ENCODE measurements at regions not wholly inside any gene's neighbourhood (a gene's known extent, or its start where the extent isn't known, plus 50 kb on each side); places are given as distances from the start of the nearest gene placed in this dataset.
"Not testable (repeated sequence)": the region's sequence is repeated elsewhere in the genome, so short reads cannot be mapped to it uniquely, and the experiment has no call there.

DNA sequence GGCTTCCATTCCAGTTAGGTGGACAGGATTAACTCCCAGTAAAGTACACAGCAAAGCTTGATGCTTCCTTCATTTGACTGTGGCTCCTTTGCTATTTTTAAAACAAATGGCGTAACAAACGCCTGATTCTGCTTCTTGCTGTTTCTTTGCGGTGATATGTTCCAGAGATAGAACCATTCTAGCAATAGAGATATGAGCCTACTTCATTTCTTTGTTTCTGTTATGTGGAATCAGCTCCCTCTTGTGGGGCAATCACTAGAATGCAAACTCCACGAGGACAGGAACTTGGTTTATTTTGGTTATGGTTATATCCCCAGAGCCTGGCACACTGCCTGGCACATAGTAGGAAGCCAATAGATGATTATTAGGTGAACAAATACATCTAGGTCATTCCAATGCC is 122.6 kb upstream of the SLC6A11 start:
- 73% methylated on average over 4 of the region's 4 CpGs for WGBS, 2 donors
- Histone ChIP-seq H3K9me3 (no peaks in the 10 kb centered on the region), H3K27me3 (no peaks in the 10 kb centered on the region), H3K4me1 (no peaks in the 10 kb centered on the region), H3K36me3 (ENCODE audit: low read depth, missing control alignments) (no peaks in the 10 kb centered on the region), H3K4me3 (no peak overlapping the region), H3K27ac (no peak overlapping the region)
- no peak for DNase-seq
- TF ChIP-seq POLR2A (IDR thresholded peaks at IDR 0.05), result no peak
- TF ChIP-seq, protein P1, sequence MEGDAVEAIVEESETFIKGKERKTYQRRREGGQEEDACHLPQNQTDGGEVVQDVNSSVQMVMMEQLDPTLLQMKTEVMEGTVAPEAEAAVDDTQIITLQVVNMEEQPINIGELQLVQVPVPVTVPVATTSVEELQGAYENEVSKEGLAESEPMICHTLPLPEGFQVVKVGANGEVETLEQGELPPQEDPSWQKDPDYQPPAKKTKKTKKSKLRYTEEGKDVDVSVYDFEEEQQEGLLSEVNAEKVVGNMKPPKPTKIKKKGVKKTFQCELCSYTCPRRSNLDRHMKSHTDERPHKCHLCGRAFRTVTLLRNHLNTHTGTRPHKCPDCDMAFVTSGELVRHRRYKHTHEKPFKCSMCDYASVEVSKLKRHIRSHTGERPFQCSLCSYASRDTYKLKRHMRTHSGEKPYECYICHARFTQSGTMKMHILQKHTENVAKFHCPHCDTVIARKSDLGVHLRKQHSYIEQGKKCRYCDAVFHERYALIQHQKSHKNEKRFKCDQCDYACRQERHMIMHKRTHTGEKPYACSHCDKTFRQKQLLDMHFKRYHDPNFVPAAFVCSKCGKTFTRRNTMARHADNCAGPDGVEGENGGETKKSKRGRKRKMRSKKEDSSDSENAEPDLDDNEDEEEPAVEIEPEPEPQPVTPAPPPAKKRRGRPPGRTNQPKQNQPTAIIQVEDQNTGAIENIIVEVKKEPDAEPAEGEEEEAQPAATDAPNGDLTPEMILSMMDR (IDR thresholded peaks at IDR 0.05), result no peak
- intact Hi-C loops (cut with DNase I; ENCODE audit: low total_unique reads), result no loop called here

DNA sequence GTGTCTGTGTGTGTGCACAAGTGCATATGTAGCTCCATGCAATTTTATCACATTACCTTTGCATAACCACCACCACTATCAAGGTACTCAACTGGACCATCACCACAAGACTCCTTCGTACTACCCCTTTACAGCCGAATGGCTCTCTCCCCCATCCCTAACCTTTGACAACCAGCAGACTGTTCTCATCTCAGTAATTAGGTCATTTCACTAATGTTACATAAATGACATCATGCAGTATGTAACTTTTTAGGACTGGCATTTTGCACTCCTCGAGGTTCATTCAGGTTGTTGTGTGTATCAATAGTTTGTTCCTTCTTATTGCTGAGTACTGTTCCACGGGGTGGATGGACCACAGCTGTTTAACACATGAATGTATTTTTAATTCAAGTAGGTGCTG is 121.8 kb upstream of the SLC6A11 start:
- H3K4me1 ChIP-seq, result no peaks in the 10 kb centered on the region
- 80 to 83% methylated on average over 4 of the region's 4 CpGs for whole genome bisulfite sequencing, 2 donors
- no peaks in the 10 kb centered on the region for H3K27me3 ChIP-seq
- H3K9me3 ChIP-seq, result no peaks in the 10 kb centered on the region
- no peak overlapping the region for H3K27ac ChIP-seq
- DNase-seq, result no peak
- intact Hi-C loops (cut with DNase I; ENCODE audit: low total_unique reads), result no loop called here
- no peaks in the 10 kb centered on the region for H3K36me3 ChIP-seq (ENCODE audit: low read depth, missing control alignments)
- no peak overlapping the region for H3K4me3 ChIP-seq
- TF ChIP-seq POLR2A (IDR thresholded peaks at IDR 0.05), result no peak
- TF ChIP-seq, protein P1 (IDR thresholded peaks at IDR 0.05), result no peak

DNA sequence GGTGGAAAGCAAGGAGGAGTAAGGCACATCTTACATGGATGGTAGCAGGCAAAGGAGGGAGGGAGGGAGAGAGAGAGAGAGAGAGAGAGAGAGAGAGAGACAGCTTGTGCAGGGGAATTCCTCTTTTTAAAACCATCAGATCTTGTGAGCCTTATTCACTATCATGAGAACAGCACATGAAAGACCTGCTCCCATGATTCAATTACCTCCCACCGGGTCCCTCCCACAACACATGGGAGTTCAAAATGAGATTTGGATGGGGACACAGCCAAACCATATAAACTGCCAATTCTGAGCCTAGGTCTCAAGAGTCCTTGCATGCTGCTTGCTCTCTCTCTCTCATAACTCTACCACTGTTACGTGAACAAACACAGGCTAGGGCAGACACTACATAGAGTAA is 120.8 kb upstream of the SLC6A11 start:
- WGBS, 2 donors, result 76 to 77% methylated on average over 2 of the region's 2 CpGs
- intact Hi-C loops (cut with DNase I; ENCODE audit: low total_unique reads); H3K36me3 ChIP-seq (ENCODE audit: low read depth, missing control alignments): not testable (repeated sequence)

DNA sequence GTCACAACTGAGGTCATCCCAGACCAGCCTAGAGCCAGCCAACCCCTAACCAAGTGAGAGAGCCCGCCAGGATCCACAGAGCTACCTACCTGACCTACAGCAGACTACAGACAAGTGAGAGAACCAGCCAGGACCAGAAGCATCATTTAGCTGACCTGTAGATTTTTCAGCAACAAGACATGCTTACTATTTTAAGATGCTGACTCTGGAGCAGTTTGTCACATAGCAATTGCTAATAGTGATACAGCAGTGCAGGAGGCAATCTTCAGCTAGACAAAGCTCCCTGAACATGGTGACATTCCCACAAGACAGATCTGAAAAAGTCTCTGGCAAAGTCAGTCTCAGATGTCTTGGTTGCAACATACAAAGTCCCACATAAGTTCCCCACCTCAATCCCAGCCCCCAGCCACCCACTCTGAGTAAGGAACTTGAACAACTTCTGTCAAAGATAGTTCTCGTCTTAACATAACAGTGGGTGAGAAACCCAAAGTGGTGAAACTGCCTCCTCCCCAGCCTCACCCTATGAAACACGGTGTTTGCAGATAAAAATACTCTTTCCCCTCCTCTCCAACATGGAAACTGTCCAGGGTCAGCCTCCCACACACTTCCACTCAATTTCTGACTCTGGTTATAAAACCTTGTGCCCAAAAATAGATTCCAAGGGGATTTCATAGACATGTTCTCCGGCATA is 120.3 kb upstream of the SLC6A11 start:
- no peak overlapping the region for H3K27ac ChIP-seq
- H3K4me3 ChIP-seq, result no peak overlapping the region
- H3K9me3 ChIP-seq, result no peaks in the 10 kb centered on the region
- H3K36me3 ChIP-seq (ENCODE audit: low read depth, missing control alignments), result no peaks in the 10 kb centered on the region
- DNase-seq, result no peak
- no peaks in the 10 kb centered on the region for H3K4me1 ChIP-seq
- H3K27me3 ChIP-seq, result no peaks in the 10 kb centered on the region
- no peak for TF ChIP-seq POLR2A (IDR thresholded peaks at IDR 0.05)
- intact Hi-C loops (cut with DNase I; ENCODE audit: low total_unique reads), result no loop called here
- WGBS, 2 donors, result 37 to 45% methylated on average over 4 of the region's 4 CpGs

More for the DNA sequence above, 120.8 kb upstream of the SLC6A11 start:
- not testable (repeated sequence) for H3K4me3 ChIP-seq, H3K9me3 ChIP-seq, H3K27ac ChIP-seq, H3K4me1 ChIP-seq, H3K27me3 ChIP-seq, DNase-seq

DNA sequence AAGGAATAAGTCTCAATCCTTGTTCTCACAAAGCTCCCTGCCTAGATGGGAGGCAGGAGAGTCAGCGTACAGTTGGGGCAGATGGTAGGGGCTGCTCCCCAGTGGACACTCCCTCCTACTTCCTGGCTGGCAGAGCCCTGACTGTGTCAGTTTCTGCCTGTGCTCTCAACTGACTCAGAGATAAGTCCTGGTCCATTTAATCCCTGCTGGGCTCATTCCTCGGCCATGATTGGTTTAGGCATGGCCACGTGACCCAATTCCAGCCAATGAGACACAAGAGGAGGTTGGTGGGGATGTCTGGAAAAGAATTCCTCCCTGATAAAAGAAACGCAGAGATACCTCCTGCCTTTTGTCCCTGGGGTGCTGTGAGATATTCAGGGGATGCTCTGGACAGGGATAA is 118.1 kb upstream of the SLC6A11 start:
- intact Hi-C loops (cut with DNase I; ENCODE audit: low total_unique reads), result no loop called here
- Histone ChIP-seq H3K4me1 (no peaks in the 10 kb centered on the region), H3K4me3 (no peak overlapping the region), H3K27ac (no peak overlapping the region), H3K9me3 (no peaks in the 10 kb centered on the region), H3K36me3 (ENCODE audit: low read depth, missing control alignments) (no peaks in the 10 kb centered on the region), H3K27me3 (no peaks in the 10 kb centered on the region)
- 53 to 69% methylated on average over 4 of the region's 4 CpGs for WGBS, 2 donors
- peak; percentile 41 for DNase-seq
- no peak for TF ChIP-seq POLR2A (IDR thresholded peaks at IDR 0.05)
- TF ChIP-seq, protein P1 (IDR thresholded peaks at IDR 0.05), result no peak

DNA sequence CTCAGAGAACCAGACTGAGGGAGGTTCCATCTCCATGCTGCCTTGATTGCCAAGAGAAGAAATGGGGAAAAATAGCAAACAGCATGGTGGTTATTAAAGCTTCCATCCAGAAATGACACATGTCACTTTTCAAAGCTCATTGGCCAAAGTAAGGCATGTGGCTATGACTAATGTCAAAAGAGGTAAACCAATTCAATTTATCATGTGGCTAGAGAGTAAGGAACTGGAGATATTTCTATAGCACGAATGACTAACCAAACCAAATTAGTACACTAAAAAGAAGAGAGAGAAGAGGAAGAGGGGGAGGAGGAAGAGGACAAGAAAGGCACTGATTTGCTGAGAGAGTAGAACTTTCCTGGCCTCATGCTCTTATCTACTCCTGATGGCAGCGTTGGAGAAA is 115.2 kb upstream of the SLC6A11 start:
- Histone ChIP-seq H3K9me3 (no peaks in the 10 kb centered on the region), H3K4me1 (no peaks in the 10 kb centered on the region), H3K36me3 (ENCODE audit: low read depth, missing control alignments) (no peaks in the 10 kb centered on the region), H3K27ac (no peak overlapping the region), H3K4me3 (no peak overlapping the region), H3K27me3 (no peaks in the 10 kb centered on the region)
- no peak for DNase-seq
- WGBS, 2 donors, result 79 to 85% methylated on average over 2 of the region's 2 CpGs
- intact Hi-C loops (cut with DNase I; ENCODE audit: low total_unique reads), result no loop called here
- TF ChIP-seq POLR2A (IDR thresholded peaks at IDR 0.05), result no peak
- TF ChIP-seq, protein P1 (IDR thresholded peaks at IDR 0.05), result no peak

Data from testis (tissue), 2 donors.